Endothelial cell of umbilical vein (primary cell): ENCODE measurements at regions not wholly inside any gene's neighbourhood (a gene's known extent, or its start where the extent isn't known, plus 50 kb on each side); places are given as distances from the start of the nearest gene placed in this dataset.

Source experiments
- BruUV-seq: library from RNA; stranded (reverse); fragments of 400-500 nt; replicated peaks from 2 replicates; lab custom pipeline; 2021; lab: Mats Ljungman, UMichigan
- CTCF ChIA-PET: fragments of 300-600, 350-600 bp; sonication (Branson Sonifier 250); formaldehyde crosslinking; loops from one replicate; lab custom pipeline; 2021; ENCODE audit warnings: antibody characterized with exemption, inconsistent platforms; lab: Charles Lee
- POLR2A ChIA-PET: fragments of 300-600, 350-600 bp; sonication (Branson Sonifier 250); formaldehyde crosslinking; loops from one replicate; lab custom pipeline; 2021; ENCODE audit warnings: antibody characterized with exemption, inconsistent platforms; lab: Charles Lee
- DNase-seq: peaks from one replicate; pipeline ENCODE4 v3.0.0-alpha.2; 2011; ENCODE audit warnings: low read depth, low spot score
- FAIRE-seq: peaks from 2 replicates; lab custom pipeline; 2011; peaks lifted over from hg19 to GRCh38; lab: Jason Lieb, UNC
- H2AFZ ChIP-seq: 2 replicates; pipeline ENCODE4 v1.6.0; 2012; ENCODE audit warnings: low read depth, low read length, control low read depth, inconsistent platforms
- H3K27ac ChIP-seq: 2 replicates; pipeline ENCODE4 v1.5.1; 2011; ENCODE audit warnings: low read depth, mild to moderate bottlenecking, control low read depth, low read length, moderate library complexity; ENCODE audit not compliant: insufficient read depth
- H3K27me3 ChIP-seq, 2 experiments: 2 replicates each; pipeline versions ENCODE4 v1.6.0 to v1.6.1; 2011; ENCODE audit warnings: low read length in 2 of 2, mixed read lengths in 1 of 2; ENCODE audit not compliant: control insufficient read depth in 2 of 2, insufficient read depth in 2 of 2
- H3K36me3 ChIP-seq, 2 experiments: 2 replicates in 1 of 2; 3 replicates in 1 of 2; pipeline ENCODE4 v1.5.1; 2011; ENCODE audit warnings: low read length in 2 of 2, mild to moderate bottlenecking in 1 of 2, moderate library complexity in 1 of 2; ENCODE audit not compliant: control insufficient read depth in 2 of 2, insufficient read depth in 2 of 2; ENCODE audit errors: extremely low read depth in 1 of 2
- H3K4me1 ChIP-seq: 3 replicates; pipeline ENCODE4 v1.5.1; 2011; ENCODE audit warnings: mild to moderate bottlenecking, low read length; ENCODE audit not compliant: control insufficient read depth, insufficient read depth; ENCODE audit errors: extremely low read depth
- H3K4me2 ChIP-seq: 2 replicates; pipeline ENCODE4 v1.6.1; 2011; ENCODE audit warnings: low read length, control low read depth, mixed read lengths; ENCODE audit not compliant: insufficient read depth
- H3K4me3 ChIP-seq, 3 experiments: fragments of 200-600 bp in 1 of 3; sonication (generic), shearing (Covaris generic) in 1 of 3; replicated peaks in 1 of 3; 2 replicates each; pipeline ENCODE4 v1.5.1; 2011 to 2016; ENCODE audit warnings: control low read depth in 3 of 3, low read length in 3 of 3, mild to moderate bottlenecking in 2 of 3, inconsistent platforms in 1 of 3, low read depth in 1 of 3, moderate library complexity in 1 of 3; ENCODE audit not compliant: insufficient read depth in 1 of 3
- H3K79me2 ChIP-seq: 2 replicates; pipeline ENCODE4 v1.6.0; 2012; ENCODE audit warnings: low read length, inconsistent platforms; ENCODE audit not compliant: control insufficient read depth, insufficient read depth
- H3K9ac ChIP-seq: replicated peaks from 2 replicates; pipeline ENCODE3; 2011; ENCODE audit warnings: low read length, control low read depth; ENCODE audit not compliant: insufficient read depth; ENCODE audit errors: extremely low read depth
- H3K9me1 ChIP-seq: replicated peaks from 3 replicates; pipeline ENCODE4 v1.6.0; 2011; ENCODE audit warnings: mild to moderate bottlenecking, low read length; ENCODE audit not compliant: control insufficient read depth, insufficient read depth; ENCODE audit errors: extremely low read depth
- H3K9me3 ChIP-seq: replicated peaks from 2 replicates; pipeline ENCODE4 v1.5.1; 2012; ENCODE audit warnings: low read length, inconsistent platforms; ENCODE audit not compliant: control insufficient read depth, insufficient read depth
- H4K20me1 ChIP-seq: replicated peaks from 2 replicates; pipeline ENCODE3; 2011; ENCODE audit warnings: mild to moderate bottlenecking, low read length; ENCODE audit not compliant: control insufficient read depth, insufficient read depth; ENCODE audit errors: extremely low read depth
- EZH2 ChIP-seq: IDR thresholded peaks from 2 replicates; pipeline ENCODE4 v1.6.1; 2012; ENCODE audit warnings: borderline replicate concordance, low read depth, mild to moderate bottlenecking, moderate library complexity, low read length, inconsistent platforms; ENCODE audit not compliant: severe bottlenecking
- FOS ChIP-seq: IDR thresholded peaks from 2 replicates; pipeline ENCODE4 v1.6.1; 2011; ENCODE audit warnings: mild to moderate bottlenecking, low read length, moderate library complexity, borderline replicate concordance; ENCODE audit not compliant: insufficient read depth
- GATA2 ChIP-seq: IDR thresholded peaks from 2 replicates; pipeline ENCODE4 v1.7.0; 2011; ENCODE audit warnings: low read depth, mild to moderate bottlenecking, moderate library complexity, mixed read lengths, low read length; ENCODE audit not compliant: insufficient read length, insufficient read depth
- JUN ChIP-seq: IDR thresholded peaks from 2 replicates; pipeline ENCODE4 v1.6.1; 2011; ENCODE audit warnings: borderline replicate concordance, low read depth; ENCODE audit not compliant: insufficient read length, insufficient read depth
- MYC ChIP-seq: IDR thresholded peaks from one replicate; pipeline ENCODE4 v1.6.1; 2011; ENCODE audit warnings: mild to moderate bottlenecking, low read depth, low read length
- POLR2A ChIP-seq: IDR thresholded peaks from 2 replicates; pipeline ENCODE4 v1.6.1; 2012; ENCODE audit warnings: low read depth, mild to moderate bottlenecking, control low read depth, low read length
- POLR2AphosphoS5 ChIP-seq: IDR thresholded peaks from 2 replicates; pipeline ENCODE4 v1.6.1; 2012; ENCODE audit warnings: low read depth, mild to moderate bottlenecking, control low read depth, low read length, moderate library complexity; ENCODE audit not compliant: insufficient read depth
- dilution Hi-C: fragments of 300-500 bp; cut with MboI; formaldehyde crosslinking; loops from one replicate; pipeline ENCODE4 v1.15.0; 2019; ENCODE audit warnings: low sequenced_read_pairs; ENCODE audit not compliant: extremely low pct_ligation_motif_present
- intact Hi-C: fragments of 100-400 bp; cut with micrococcal nuclease; formaldehyde crosslinking; loops from one replicate; pipeline ENCODE4 v1.10.0; 2022
- TF ChIP-seq, protein P1 (sequence below), 2 donors: IDR thresholded peaks; 1 replicate in 1 of 2; 2 replicates in 1 of 2; pipeline ENCODE4 v1.5.1; 2011; ENCODE audit warnings: low read length in 2 of 2, mild to moderate bottlenecking in 2 of 2, moderate library complexity in 2 of 2, control low read depth in 1 of 2, inconsistent platforms in 1 of 2, low read depth in 1 of 2; ENCODE audit not compliant: insufficient read depth in 1 of 2; ENCODE audit errors: extremely low read depth in 1 of 2
- TF ChIP-seq, protein P2 (sequence below): IDR thresholded peaks from 2 replicates; pipeline ENCODE4 v1.6.1; 2011; ENCODE audit not compliant: insufficient read depth, insufficient read length

DNA sequence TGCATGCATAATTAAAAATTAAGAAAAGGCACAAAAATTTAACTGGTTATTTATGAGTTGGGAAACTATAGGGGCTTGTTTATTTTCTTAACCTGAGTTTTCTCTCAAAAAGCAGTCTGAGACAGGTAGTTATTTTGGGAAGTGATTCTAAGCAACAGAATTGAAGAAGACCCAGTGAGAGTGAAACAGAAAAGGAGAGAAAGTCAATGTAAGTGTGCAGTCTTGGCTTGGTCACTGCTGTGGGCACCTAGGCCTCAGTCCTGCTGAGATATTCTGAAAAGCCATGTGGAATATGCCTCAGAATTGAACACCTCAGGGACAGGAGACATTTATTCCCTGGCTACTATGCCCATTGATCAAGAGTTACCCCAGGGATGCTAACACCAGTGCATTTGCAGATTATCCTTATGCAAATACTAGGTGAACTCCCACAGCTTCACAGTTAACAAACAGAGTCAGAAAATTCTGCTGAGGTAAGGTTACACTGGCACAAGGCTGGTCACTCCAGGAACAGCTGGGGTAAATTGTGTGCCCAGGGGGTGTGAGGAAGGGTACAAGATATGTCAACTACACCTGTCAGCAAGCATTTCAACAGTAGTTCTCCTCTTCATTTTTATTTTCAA lies 222.7 kb downstream of the EFHB start:
- Histone ChIP-seq H3K4me1 (no peaks in the 10 kb centered on the region), H3K4me3 (no peak overlapping the region), H3K9me1 (no peaks in the 10 kb centered on the region), H3K79me2 (no peaks in the 10 kb centered on the region), H2AFZ (no peak overlapping the region), H3K4me2 (no peak overlapping the region), H3K36me3 (no peaks in the 10 kb centered on the region), H3K9ac (no peak overlapping the region), H3K27ac (no peak overlapping the region), H4K20me1 (no peaks in the 10 kb centered on the region), H3K9me3 (peaks cover 5% of the 10 kb centered on the region), H3K27me3 (no peaks in the 10 kb centered on the region)
- POLR2A ChIA-PET, result no interaction called here
- BruUV-seq, result no TSS peak
- TF ChIP-seq FOS, result no peak
- TF ChIP-seq JUN, result no peak
- no peak for TF ChIP-seq POLR2AphosphoS5
- TF ChIP-seq GATA2, result no peak
- TF ChIP-seq MYC, result no peak
- TF ChIP-seq, protein P1, sequence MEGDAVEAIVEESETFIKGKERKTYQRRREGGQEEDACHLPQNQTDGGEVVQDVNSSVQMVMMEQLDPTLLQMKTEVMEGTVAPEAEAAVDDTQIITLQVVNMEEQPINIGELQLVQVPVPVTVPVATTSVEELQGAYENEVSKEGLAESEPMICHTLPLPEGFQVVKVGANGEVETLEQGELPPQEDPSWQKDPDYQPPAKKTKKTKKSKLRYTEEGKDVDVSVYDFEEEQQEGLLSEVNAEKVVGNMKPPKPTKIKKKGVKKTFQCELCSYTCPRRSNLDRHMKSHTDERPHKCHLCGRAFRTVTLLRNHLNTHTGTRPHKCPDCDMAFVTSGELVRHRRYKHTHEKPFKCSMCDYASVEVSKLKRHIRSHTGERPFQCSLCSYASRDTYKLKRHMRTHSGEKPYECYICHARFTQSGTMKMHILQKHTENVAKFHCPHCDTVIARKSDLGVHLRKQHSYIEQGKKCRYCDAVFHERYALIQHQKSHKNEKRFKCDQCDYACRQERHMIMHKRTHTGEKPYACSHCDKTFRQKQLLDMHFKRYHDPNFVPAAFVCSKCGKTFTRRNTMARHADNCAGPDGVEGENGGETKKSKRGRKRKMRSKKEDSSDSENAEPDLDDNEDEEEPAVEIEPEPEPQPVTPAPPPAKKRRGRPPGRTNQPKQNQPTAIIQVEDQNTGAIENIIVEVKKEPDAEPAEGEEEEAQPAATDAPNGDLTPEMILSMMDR (IDR thresholded peaks at IDR 0.05; ENCODE audit: extremely low read depth in 1 of 2, insufficient read depth in 1 of 2, low read depth in 1 of 2, low read length in 2 of 2), result no peak
- no peak for TF ChIP-seq EZH2
- TF ChIP-seq, protein P2, sequence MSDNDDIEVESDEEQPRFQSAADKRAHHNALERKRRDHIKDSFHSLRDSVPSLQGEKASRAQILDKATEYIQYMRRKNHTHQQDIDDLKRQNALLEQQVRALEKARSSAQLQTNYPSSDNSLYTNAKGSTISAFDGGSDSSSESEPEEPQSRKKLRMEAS, result no peak
- no peak for TF ChIP-seq POLR2A
- FAIRE-seq, result no peak
- CTCF ChIA-PET, result no interaction called here
- dilution Hi-C loops (no loop called here), intact Hi-C loops (no loop called here)
- DNase-seq, result no peak
